Naive thymus-derived CD4-positive, alpha-beta T cell (primary cell): ENCODE measurements at regions not wholly inside any gene's neighbourhood (a gene's known extent, or its start where the extent isn't known, plus 50 kb on each side); places are given as distances from the start of the nearest gene placed in this dataset.

Experiments
- ATAC-seq: fragments of 150-1000 bp; cut with Tn5 transposase; 2 replicates; pipeline ENCODE4 v1.10.0; 2021; ENCODE audit warnings: mild to moderate bottlenecking, moderate library complexity
- CTCF ChIA-PET: fragments of 350-600 bp; sonication (Branson Sonifier 250); formaldehyde crosslinking; loops from one replicate; lab custom pipeline; 2021; ENCODE audit warnings: antibody characterized with exemption; lab: Charles Lee
- POLR2A ChIA-PET: fragments of 350-600 bp; sonication (Branson Sonifier 250); formaldehyde crosslinking; loops from one replicate; lab custom pipeline; 2021; ENCODE audit warnings: antibody characterized with exemption, inconsistent platforms; lab: Charles Lee
- DNase-seq, 9 donors: peaks; one replicate each; pipeline versions ENCODE4 v3.0.0 to v3.0.0-alpha.2; 2020 to 2022; ENCODE audit warnings: mixed read lengths in 1 of 9
- H3K27ac ChIP-seq: one replicate; pipeline ENCODE4 v1.7.0; 2013; ENCODE audit warnings: mild to moderate bottlenecking, low read depth, low read length, moderate library complexity
- H3K27me3 ChIP-seq, 2 donors: one replicate each; pipeline ENCODE4 v1.7.0; 2013; ENCODE audit warnings: low read length in 2 of 2, mild to moderate bottlenecking in 2 of 2, moderate library complexity in 2 of 2; ENCODE audit not compliant: control insufficient read depth in 2 of 2, insufficient read depth in 2 of 2
- H3K36me3 ChIP-seq, 3 experiments: 1 replicate in 2 of 3; 2 replicates in 1 of 3; pipeline ENCODE4 v1.7.0; 2013; ENCODE audit warnings: low read length in 3 of 3, mild to moderate bottlenecking in 3 of 3, moderate library complexity in 1 of 3; ENCODE audit not compliant: insufficient read depth in 3 of 3, control insufficient read depth in 2 of 3
- H3K4me1 ChIP-seq, 2 donors: one replicate each; pipeline ENCODE4 v1.7.0; 2013; ENCODE audit warnings: low read length in 2 of 2, mild to moderate bottlenecking in 2 of 2, moderate library complexity in 1 of 2; ENCODE audit not compliant: control insufficient read depth in 2 of 2, insufficient read depth in 2 of 2
- H3K4me3 ChIP-seq: 2 replicates; pipeline ENCODE4 v1.7.0; 2013; ENCODE audit warnings: mild to moderate bottlenecking, low read length
- H3K9me3 ChIP-seq, 3 experiments: 1 replicate in 2 of 3; 2 replicates in 1 of 3; pipeline ENCODE4 v1.7.0; 2013; ENCODE audit warnings: low read length in 3 of 3; ENCODE audit not compliant: control insufficient read depth in 2 of 3
- H3K27ac Mint-ChIP-seq, 9 donors: one replicate each; pipeline ENCODE4 v1.8.0; 2020 to 2022; ENCODE audit warnings: mixed read lengths in 9 of 9, mild to moderate bottlenecking in 8 of 9, moderate library complexity in 5 of 9, inconsistent platforms in 2 of 9
- H3K27me3 Mint-ChIP-seq, 5 donors: one replicate each; pipeline ENCODE4 v1.8.0; 2021 to 2022; ENCODE audit warnings: mixed read lengths in 5 of 5, mild to moderate bottlenecking in 1 of 5
- H3K36me3 Mint-ChIP-seq, 5 donors: one replicate each; pipeline ENCODE4 v1.8.0; 2020 to 2022; ENCODE audit warnings: mixed read lengths in 5 of 5, mild to moderate bottlenecking in 3 of 5, inconsistent platforms in 1 of 5
- H3K4me1 Mint-ChIP-seq, 7 donors: one replicate each; pipeline ENCODE4 v1.8.0; 2020 to 2022; ENCODE audit warnings: mixed read lengths in 7 of 7, mild to moderate bottlenecking in 3 of 7, inconsistent platforms in 1 of 7
- H3K4me3 Mint-ChIP-seq, 10 donors: one replicate each; pipeline ENCODE4 v1.8.0; 2020 to 2022; ENCODE audit warnings: mild to moderate bottlenecking in 10 of 10, mixed read lengths in 10 of 10, moderate library complexity in 6 of 10, inconsistent platforms in 2 of 10
- H3K9me3 Mint-ChIP-seq, 11 donors: one replicate each; pipeline ENCODE4 v1.8.0; 2020 to 2022; ENCODE audit warnings: mixed read lengths in 11 of 11, mild to moderate bottlenecking in 4 of 11, inconsistent platforms in 1 of 11, moderate library complexity in 1 of 11
- intact Hi-C, 2 donors: fragments of 100-400 bp; cut with micrococcal nuclease; formaldehyde crosslinking; loops; one replicate each; pipeline ENCODE4 v1.15.1; 2023

DNA sequence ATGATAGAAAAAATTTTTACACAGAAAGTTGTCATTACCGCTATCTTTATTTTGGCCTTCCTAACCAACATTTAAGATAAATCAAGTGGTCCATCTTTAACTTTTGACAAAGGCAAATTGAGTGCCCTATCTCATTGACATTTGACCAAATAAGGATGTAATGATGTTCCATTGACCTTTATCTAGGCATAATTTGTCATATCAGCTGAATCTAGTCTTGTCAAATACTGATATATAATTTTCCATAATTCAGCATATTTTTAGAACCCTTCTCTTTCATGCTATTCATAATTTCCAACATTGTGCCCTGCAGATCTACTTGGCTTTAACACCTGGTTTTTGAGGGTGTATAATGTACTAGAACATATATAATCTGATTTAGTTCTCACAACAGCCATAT lies 63.8 kb downstream of the XCL1 start:
- Mint-ChIP-seq H3K4me1 (peaks cover 0 to 1% (median 0%) of the 10 kb centered on the region in 7 donors), H3K27ac (no peak overlapping the region), H3K36me3 (no peaks in the 10 kb centered on the region), H3K27me3 (peaks cover 0 to 26% (median 5%) of the 10 kb centered on the region in 5 donors), H3K4me3 (no peak overlapping the region), H3K9me3 (no peaks in the 10 kb centered on the region)
- intact Hi-C loops: no loop called here
- ATAC-seq (no peak), DNase-seq (no peak)
- H3K4me3 ChIP-seq: no peak overlapping the region
- H3K27me3 ChIP-seq: no peaks in the 10 kb centered on the region
- no peaks in the 10 kb centered on the region for H3K4me1 ChIP-seq
- POLR2A ChIA-PET: no interaction called here
- H3K36me3 ChIP-seq: no peaks in the 10 kb centered on the region
- no peaks in the 10 kb centered on the region for H3K9me3 ChIP-seq
- CTCF ChIA-PET: no interaction called here
- no peak overlapping the region for H3K27ac ChIP-seq

DNA sequence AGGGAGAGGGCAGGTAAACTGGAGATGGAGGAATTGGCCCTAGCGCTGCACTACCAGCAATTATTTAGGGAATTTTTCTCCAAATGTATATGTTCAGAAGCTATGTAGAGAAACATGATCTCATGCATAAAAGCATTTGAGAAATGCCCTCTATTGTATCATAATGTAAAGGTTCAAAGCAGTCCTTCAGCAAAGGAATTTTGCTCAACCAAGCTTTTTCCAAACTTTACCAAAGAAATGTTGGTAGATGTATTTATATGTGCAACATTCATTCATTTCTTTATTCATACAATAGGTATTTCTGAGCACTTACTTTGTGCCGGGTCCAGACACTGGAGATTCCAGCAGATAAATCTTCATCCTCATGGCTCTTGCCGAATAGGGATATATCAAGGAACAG lies 64.4 kb downstream of the XCL1 start:
- no peak overlapping the region for H3K27ac Mint-ChIP-seq
- H3K4me3 Mint-ChIP-seq: no peak overlapping the region
- peaks cover 0 to 1% (median 0%) of the 10 kb centered on the region in 7 donors for H3K4me1 Mint-ChIP-seq
- H3K4me3 ChIP-seq: no peak overlapping the region
- H3K27me3 ChIP-seq: no peaks in the 10 kb centered on the region
- H3K36me3 ChIP-seq: no peaks in the 10 kb centered on the region
- H3K9me3 ChIP-seq: no peaks in the 10 kb centered on the region
- H3K27ac ChIP-seq: no peak overlapping the region
- H3K4me1 ChIP-seq: no peaks in the 10 kb centered on the region
- DNase-seq: no peak
- POLR2A ChIA-PET: no interaction called here
- CTCF ChIA-PET: no interaction called here
- H3K27me3 Mint-ChIP-seq: peaks cover 0 to 21% (median 5%) of the 10 kb centered on the region in 5 donors
- no peaks in the 10 kb centered on the region for H3K36me3 Mint-ChIP-seq
- intact Hi-C loops: no loop called here
- H3K9me3 Mint-ChIP-seq: no peaks in the 10 kb centered on the region
- no peak for ATAC-seq

DNA sequence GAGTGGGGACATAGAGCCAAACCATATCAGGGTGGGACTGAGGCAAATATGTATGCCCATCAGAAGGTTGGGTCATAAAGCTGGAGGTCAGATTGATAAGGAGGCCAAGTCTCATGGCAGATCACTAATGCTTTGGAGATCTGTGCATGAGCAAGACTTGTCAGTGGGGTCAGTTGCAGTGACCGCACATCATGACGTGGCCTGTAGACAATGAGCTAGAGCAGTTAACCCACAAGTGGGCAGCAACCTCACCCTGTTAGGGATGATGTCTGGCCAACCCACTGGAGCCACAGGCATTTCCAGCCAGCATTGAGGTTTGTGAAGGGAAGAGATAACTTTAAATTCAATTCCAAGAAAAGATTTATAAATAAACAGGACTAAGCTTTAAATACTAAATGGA lies 66.7 kb downstream of the XCL1 start:
- Mint-ChIP-seq H3K27me3 (peaks cover 0 to 20% (median 0%) of the 10 kb centered on the region in 5 donors), H3K4me1 (peaks cover 0 to 1% (median 0%) of the 10 kb centered on the region in 7 donors), H3K9me3 (no peaks in the 10 kb centered on the region), H3K27ac (no peak overlapping the region), H3K36me3 (peaks cover 0 to 5% (median 0%) of the 10 kb centered on the region in 5 donors), H3K4me3 (no peak overlapping the region)
- Histone ChIP-seq H3K36me3 (no peaks in the 10 kb centered on the region), H3K27me3 (no peaks in the 10 kb centered on the region), H3K9me3 (no peaks in the 10 kb centered on the region), H3K4me1 (no peaks in the 10 kb centered on the region), H3K4me3 (no peak overlapping the region), H3K27ac (no peak overlapping the region)
- intact Hi-C loops: no loop called here
- ATAC-seq (no peak), DNase-seq (no peak)
- ChIA-PET POLR2A (no interaction called here), CTCF (no interaction called here)
